Fibroblast of skin of right quadriceps (primary cell): ENCODE measurements at regions not wholly inside any gene's neighbourhood (a gene's known extent, or its start where the extent isn't known, plus 50 kb on each side); places are given as distances from the start of the nearest gene placed in this dataset.

ENCODE experiments used
- DNase-seq: peaks from one replicate; pipeline ENCODE4 v3.0.0-alpha.2; 2013

- DNase-seq, result no peak
Measured at GRCh38 chr2:6071519-6071918, 379.3 kb downstream of the SOX11 start.

- DNase-seq, result no peak
Measured at GRCh38 chr2:6072276-6072675, 380.1 kb downstream of the SOX11 start.

- DNase-seq, result no peak
Measured at GRCh38 chr2:6072768-6073167, 380.6 kb downstream of the SOX11 start.

- peak; percentile 62 for DNase-seq
Measured at GRCh38 chr2:6073191-6074088, 381.3 kb downstream of the SOX11 start.

GRCh38 chr2:6074089-6074643 is 382.0 kb downstream of the SOX11 start:
- no peak for DNase-seq

- DNase-seq, result no peak
Measured at GRCh38 chr2:6077585-6077984, 385.4 kb downstream of the SOX11 start.

- DNase-seq, result no peak
Measured at GRCh38 chr2:6078414-6078813, 386.2 kb downstream of the SOX11 start.

- DNase-seq, result no peak
Measured at GRCh38 chr2:6079405-6079804, 387.2 kb downstream of the SOX11 start.

GRCh38 chr2:6080932-6081753 is 389.0 kb downstream of the SOX11 start:
- no peak for DNase-seq

GRCh38 chr2:6081955-6082624 is 389.9 kb downstream of the SOX11 start:
- DNase-seq, result no peak

GRCh38 chr2:6082625-6083018 is 390.4 kb downstream of the SOX11 start:
- DNase-seq, result no peak

- no peak for DNase-seq
Measured at GRCh38 chr2:6083136-6083535, 391.0 kb downstream of the SOX11 start.

- DNase-seq, result no peak
Measured at GRCh38 chr2:6089474-6089873, 397.3 kb downstream of the SOX11 start.

- no peak for DNase-seq
Measured at GRCh38 chr2:6103372-6103771, 411.2 kb downstream of the SOX11 start.

GRCh38 chr2:6103949-6104348 is 411.8 kb downstream of the SOX11 start:
- DNase-seq, result no peak

- DNase-seq, result no peak
Measured at GRCh38 chr2:6107290-6107689, 415.1 kb downstream of the SOX11 start.

- no peak for DNase-seq
Measured at GRCh38 chr2:6109831-6110230, 417.6 kb downstream of the SOX11 start.

- DNase-seq, result no peak
Measured at GRCh38 chr2:6111781-6112261, 419.6 kb downstream of the SOX11 start.

- no peak for DNase-seq
Measured at GRCh38 chr2:6113786-6114185, 421.6 kb downstream of the SOX11 start.

- DNase-seq, result no peak
Measured at GRCh38 chr2:6127718-6128117, 435.5 kb downstream of the SOX11 start.

- DNase-seq, result no peak
Measured at GRCh38 chr2:6139142-6139541, 447.0 kb downstream of the SOX11 start.

GRCh38 chr2:6139916-6140315 is 447.7 kb downstream of the SOX11 start:
- DNase-seq, result no peak

GRCh38 chr2:6140509-6140908 is 448.3 kb downstream of the SOX11 start:
- no peak for DNase-seq
